HEK293T (cell line): ENCODE measurements at regions not wholly inside any gene's neighbourhood (a gene's known extent, or its start where the extent isn't known, plus 50 kb on each side); places are given as distances from the start of the nearest gene placed in this dataset.

Experiments
- CTCF ChIA-PET: fragments of 350-600 bp; formaldehyde crosslinking; extraction: SDS; loops from one replicate; lab custom pipeline; 2021; ENCODE audit warnings: antibody characterized with exemption, inconsistent platforms; lab: Yijun Ruan, JAX
- POLR2A ChIA-PET: fragments of 350-600 bp; formaldehyde crosslinking; extraction: SDS; loops from one replicate; lab custom pipeline; 2020; ENCODE audit warnings: antibody characterized with exemption, inconsistent platforms; lab: Yijun Ruan, JAX
- DNase-seq: peaks from one replicate; pipeline ENCODE4 v3.0.0; 2012; ENCODE audit warnings: mixed read lengths; ENCODE audit errors: extremely low spot score
- ARNT ChIP-seq: fragments of 450-650 bp; IDR thresholded peaks from 2 replicates; pipeline ENCODE4 v1.6.1; 2017; ENCODE audit warnings: mild to moderate bottlenecking
- BHLHE40 ChIP-seq: fragments of 450-650 bp; IDR thresholded peaks from 2 replicates; pipeline ENCODE4 v1.6.1; 2016; ENCODE audit warnings: mild to moderate bottlenecking, moderate library complexity, borderline replicate concordance
- CTBP1 ChIP-seq: fragments of 450-650 bp; IDR thresholded peaks from 2 replicates; pipeline ENCODE4 v1.6.1; 2016; ENCODE audit warnings: borderline replicate concordance
- ELF4 ChIP-seq: fragments of 450-650 bp; IDR thresholded peaks from 2 replicates; pipeline ENCODE4 v1.6.1; 2017; ENCODE audit warnings: antibody characterized with exemption
- FOXA1 ChIP-seq: fragments of 450-650 bp; IDR thresholded peaks from 2 replicates; pipeline ENCODE4 v1.6.1; 2016; ENCODE audit warnings: mild to moderate bottlenecking
- FOXK2 ChIP-seq: fragments of 450-650 bp; IDR thresholded peaks from 2 replicates; pipeline ENCODE4 v1.6.1; 2016; ENCODE audit warnings: mild to moderate bottlenecking
- FOXM1 ChIP-seq: fragments of 450-650 bp; IDR thresholded peaks from 2 replicates; pipeline ENCODE4 v1.6.1; 2017; ENCODE audit warnings: mild to moderate bottlenecking, borderline replicate concordance
- HDGF ChIP-seq: fragments of 450-650 bp; IDR thresholded peaks from 2 replicates; pipeline ENCODE4 v1.6.1; 2017; ENCODE audit warnings: antibody characterized with exemption, borderline replicate concordance
- L3MBTL2 ChIP-seq: fragments of 450-650 bp; conservative IDR thresholded peaks from 2 replicates; pipeline ENCODE4 v1.6.1; 2016; ENCODE audit warnings: mild to moderate bottlenecking
- LEF1 ChIP-seq: fragments of 450-650 bp; IDR thresholded peaks from 2 replicates; pipeline ENCODE4 v1.6.1; 2017; ENCODE audit warnings: mild to moderate bottlenecking, borderline replicate concordance
- NFRKB ChIP-seq: fragments of 450-650 bp; IDR thresholded peaks from 2 replicates; pipeline ENCODE4 v1.6.1; 2016; ENCODE audit warnings: mild to moderate bottlenecking, moderate library complexity
- SP1 ChIP-seq: fragments of 450-650 bp; IDR thresholded peaks from 2 replicates; pipeline ENCODE4 v1.6.1; 2017
- SUZ12 ChIP-seq: fragments of 450-650 bp; IDR thresholded peaks from 2 replicates; pipeline ENCODE4 v1.6.1; 2016; ENCODE audit warnings: mild to moderate bottlenecking
- TARDBP ChIP-seq: fragments of 450-650 bp; IDR thresholded peaks from 2 replicates; pipeline ENCODE4 v1.6.1; 2016
- ZNF384 ChIP-seq: fragments of 450-650 bp; IDR thresholded peaks from 2 replicates; pipeline ENCODE4 v1.6.1; 2016
- TF ChIP-seq, protein P1 (sequence below): fragments of 450-650 bp; IDR thresholded peaks from 2 replicates; pipeline ENCODE4 v1.6.1; 2016

DNA sequence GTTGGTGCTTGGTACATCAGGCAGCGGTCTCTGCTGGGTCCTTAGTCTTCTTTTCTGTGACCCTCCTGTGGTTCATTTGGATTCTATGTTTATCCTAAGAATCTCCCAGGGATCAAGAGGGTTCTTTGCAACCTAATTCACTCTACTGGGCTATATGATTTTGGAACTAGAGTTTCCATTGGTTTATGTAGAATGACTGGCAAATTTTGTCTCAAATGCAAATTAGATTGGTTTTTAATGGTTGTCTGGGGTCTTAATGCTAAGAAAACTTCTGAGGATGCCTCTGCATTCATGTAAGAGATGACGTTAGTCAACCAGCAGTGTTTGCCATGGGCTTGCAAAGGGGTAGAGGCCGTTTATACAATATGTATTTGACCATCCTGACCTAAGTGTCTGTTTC is 129.8 kb upstream of the ZFP64 start:
- ChIA-PET POLR2A (no interaction called here), CTCF (no interaction called here)
- no peak for TF ChIP-seq SP1
- no peak for TF ChIP-seq TARDBP
- TF ChIP-seq SUZ12: no peak
- TF ChIP-seq ARNT: no peak
- no peak for TF ChIP-seq BHLHE40
- TF ChIP-seq, protein P1, sequence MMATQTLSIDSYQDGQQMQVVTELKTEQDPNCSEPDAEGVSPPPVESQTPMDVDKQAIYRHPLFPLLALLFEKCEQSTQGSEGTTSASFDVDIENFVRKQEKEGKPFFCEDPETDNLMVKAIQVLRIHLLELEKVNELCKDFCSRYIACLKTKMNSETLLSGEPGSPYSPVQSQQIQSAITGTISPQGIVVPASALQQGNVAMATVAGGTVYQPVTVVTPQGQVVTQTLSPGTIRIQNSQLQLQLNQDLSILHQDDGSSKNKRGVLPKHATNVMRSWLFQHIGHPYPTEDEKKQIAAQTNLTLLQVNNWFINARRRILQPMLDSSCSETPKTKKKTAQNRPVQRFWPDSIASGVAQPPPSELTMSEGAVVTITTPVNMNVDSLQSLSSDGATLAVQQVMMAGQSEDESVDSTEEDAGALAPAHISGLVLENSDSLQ: no peak
- no peak for TF ChIP-seq HDGF
- no peak for TF ChIP-seq FOXK2
- TF ChIP-seq L3MBTL2: no peak
- TF ChIP-seq FOXA1: no peak
- TF ChIP-seq ELF4: no peak
- TF ChIP-seq FOXM1: no peak
- no peak for TF ChIP-seq LEF1
- TF ChIP-seq CTBP1: no peak
- no peak for TF ChIP-seq NFRKB
- TF ChIP-seq ZNF384: no peak
- DNase-seq: no peak

DNA sequence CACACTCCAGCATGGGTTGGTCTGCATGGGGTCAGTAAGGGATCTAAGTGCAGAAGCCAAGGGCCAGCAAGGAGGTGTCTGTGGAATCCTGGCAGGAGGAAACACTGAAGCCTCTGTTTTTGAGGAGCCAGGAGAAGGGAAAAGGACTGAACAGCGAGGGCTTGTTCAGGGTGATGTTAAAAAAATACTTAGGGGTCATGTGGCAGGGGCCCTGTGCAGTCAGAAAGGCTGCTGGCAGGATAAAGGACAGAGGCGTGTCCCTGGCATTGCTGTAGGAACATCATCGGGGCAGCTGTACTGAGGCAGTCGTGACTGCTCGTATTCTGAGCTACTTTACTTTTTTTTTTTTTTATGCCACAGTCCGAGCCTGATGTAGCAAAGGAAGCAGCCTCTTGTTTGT is 127.1 kb upstream of the ZFP64 start:
- ChIA-PET CTCF (no interaction called here), POLR2A (no interaction called here)
- TF ChIP-seq FOXA1: no peak
- DNase-seq: no peak

DNA sequence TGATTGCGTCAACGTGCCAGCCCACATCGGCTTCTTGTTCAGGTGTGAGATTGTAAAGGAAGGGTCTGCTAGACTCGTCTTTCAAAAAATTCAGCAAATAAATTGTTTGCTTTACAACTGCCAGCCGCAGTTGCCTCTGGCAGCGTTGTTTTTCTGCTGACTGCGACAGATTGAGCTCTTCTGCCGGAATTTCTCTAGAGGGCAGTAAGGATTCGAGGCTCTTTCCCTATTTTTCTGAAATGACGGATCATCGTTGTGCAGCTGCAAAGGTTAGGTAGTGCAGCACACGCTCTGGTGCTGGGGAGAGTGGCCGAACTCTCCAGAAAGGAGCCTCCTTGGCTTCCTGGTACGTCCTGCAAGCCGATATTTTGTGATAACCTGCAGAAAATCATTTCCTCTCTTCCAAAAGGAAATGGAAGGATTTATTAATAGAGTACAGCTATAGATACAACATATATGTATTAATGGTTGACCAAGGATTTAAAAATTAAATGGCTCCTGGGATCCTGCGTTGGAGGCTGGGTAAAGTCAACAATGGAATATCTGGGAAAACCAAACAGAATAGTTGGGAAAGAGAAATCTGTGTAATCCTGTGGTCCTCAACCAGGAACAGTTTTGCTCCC is 121.9 kb upstream of the ZFP64 start:
- ChIA-PET CTCF (interaction anchor here (0.5 to 1.8 kb wide), 5 partner anchors 15 to 456 kb away, joined by 3 to 5 read pairs (median 3); no protein-coding TSS in a partner anchor), POLR2A (no interaction called here)
- no peak for TF ChIP-seq BHLHE40
- TF ChIP-seq SP1: no peak
- no peak for TF ChIP-seq ELF4
- TF ChIP-seq HDGF: no peak
- TF ChIP-seq L3MBTL2: no peak
- TF ChIP-seq NFRKB: no peak
- TF ChIP-seq LEF1: no peak
- TF ChIP-seq, protein P1: no peak
- TF ChIP-seq ZNF384: no peak
- TF ChIP-seq TARDBP: no peak
- TF ChIP-seq SUZ12: no peak
- no peak for TF ChIP-seq CTBP1
- no peak for TF ChIP-seq FOXK2
- TF ChIP-seq FOXA1: no peak
- TF ChIP-seq ARNT: no peak
- no peak for TF ChIP-seq FOXM1
- peak; percentile 60 for DNase-seq

DNA sequence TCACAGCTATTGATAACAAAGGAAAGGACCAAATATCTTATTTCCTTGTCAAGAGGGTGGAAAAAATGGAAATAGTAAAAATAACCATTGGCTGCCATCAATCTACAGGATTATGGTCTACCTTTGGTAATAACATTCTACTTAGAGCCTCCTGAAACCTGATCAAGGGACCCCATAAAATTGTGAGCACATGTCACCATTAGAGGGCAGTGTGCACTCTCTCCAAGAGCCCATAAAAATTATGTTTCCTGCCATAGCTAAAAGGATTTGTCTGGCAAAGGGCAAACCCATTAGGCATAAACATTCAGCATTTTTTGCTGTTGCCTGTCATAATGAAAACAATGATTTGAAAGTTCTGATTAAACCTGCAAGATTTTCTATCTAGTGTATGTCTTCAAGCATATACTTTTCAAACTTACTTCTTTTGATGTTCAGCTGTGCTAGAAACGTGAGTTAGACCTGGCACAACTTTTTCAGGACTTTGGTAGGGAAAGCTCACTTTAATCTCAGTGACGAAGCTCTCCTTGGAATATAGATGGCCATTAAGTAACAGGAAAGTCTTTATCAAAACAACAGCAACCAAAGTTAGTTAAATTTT is 120.7 kb upstream of the ZFP64 start:
- CTCF ChIA-PET: interaction anchor here (0.5 to 1.8 kb wide), 14 partner anchors 14 to 1023 kb away, joined by 3 to 5 read pairs (median 3); no protein-coding TSS in a partner anchor
- no peak for TF ChIP-seq HDGF
- POLR2A ChIA-PET: no interaction called here
- peak; percentile 60 for DNase-seq

DNA sequence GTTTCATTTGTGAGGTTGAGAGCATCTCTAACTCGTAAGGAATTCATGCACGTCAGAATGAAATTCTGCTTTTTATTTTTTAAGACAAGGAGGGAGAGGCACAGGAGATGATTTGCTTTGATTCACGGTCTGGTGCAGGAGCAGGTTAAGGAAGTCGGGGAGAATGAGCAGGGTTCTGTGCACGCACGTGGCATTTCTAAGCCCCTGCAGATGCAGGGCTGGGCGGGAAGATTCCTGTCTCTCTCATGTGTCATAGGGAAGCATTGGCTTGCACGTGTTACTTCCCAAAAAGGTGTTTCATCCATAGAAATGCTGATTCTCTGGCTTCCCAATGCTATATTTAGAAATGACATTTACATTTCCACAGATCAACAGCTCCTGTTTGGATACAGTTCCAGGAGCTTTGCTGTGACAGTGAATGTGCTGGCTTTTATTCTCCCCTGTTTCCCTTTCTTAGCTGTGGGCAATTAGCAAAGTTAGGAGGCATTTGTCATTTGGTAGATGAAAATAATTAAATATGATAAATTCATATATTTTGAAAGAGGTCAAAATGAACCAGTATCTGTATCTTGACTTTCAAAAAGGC is 119.7 kb upstream of the ZFP64 start:
- POLR2A ChIA-PET: no interaction called here
- no peak for TF ChIP-seq ELF4
- no peak for DNase-seq
- CTCF ChIA-PET: interaction anchor here (0.6 to 1.2 kb wide), 4 partner anchors 210 to 1236 kb away, joined by 3 read pairs; no protein-coding TSS in a partner anchor

DNA sequence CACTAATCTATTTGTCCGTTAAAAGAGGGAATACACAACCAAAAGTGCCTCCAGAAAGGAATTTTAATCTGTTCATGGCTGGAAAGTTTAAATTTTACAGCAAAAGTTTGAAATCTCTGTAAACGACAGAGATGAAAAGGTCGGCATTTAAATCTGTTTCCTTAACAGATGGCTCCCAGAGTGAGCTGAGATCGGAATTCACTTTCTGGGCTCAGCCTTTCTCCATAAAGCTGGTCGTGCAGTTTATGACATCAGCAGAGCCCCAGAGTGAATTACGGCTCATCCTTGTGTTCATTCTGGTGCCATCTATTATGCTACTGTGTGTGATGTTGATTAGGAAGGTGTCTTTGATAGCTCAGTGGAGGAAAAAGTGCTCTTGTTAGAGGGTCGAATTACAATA is 117.6 kb upstream of the ZFP64 start:
- TF ChIP-seq CTBP1: no peak
- TF ChIP-seq FOXM1: no peak
- no peak for TF ChIP-seq HDGF
- TF ChIP-seq ARNT: no peak
- no peak for TF ChIP-seq FOXK2
- TF ChIP-seq FOXA1: no peak
- CTCF ChIA-PET: interaction anchor here (1.2 kb wide), 1 partner anchor 70 kb away, joined by 3 read pairs; no protein-coding TSS in a partner anchor
- POLR2A ChIA-PET: no interaction called here
- DNase-seq: no peak

DNA sequence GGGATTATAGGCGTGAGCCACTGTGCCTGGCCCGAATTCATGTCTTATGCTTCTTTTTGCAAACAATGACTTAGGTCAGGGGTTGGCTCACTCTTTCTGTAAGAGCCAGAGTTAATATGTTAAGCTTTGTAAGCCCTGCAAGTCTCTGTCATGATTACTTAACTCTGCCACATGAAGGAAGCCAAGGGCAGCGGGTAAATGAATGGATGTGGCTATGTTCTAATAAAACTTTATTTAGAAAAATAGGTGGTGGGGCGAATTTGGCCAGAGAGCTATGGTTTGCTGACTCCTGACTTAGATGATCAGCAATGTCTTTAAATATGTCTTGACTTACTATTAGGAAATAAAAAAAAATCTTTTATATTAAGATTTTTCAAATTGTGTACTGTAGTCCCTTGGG is 114.9 kb upstream of the ZFP64 start:
- POLR2A ChIA-PET: no interaction called here
- CTCF ChIA-PET: no interaction called here
- no peak for DNase-seq
- no peak for TF ChIP-seq FOXM1
- no peak for TF ChIP-seq HDGF
- TF ChIP-seq L3MBTL2: no peak
- no peak for TF ChIP-seq NFRKB
- no peak for TF ChIP-seq FOXK2
